ENCODE measurements at regions not wholly inside any gene's neighbourhood (a gene's known extent, or its start where the extent isn't known, plus 50 kb on each side); places are given as distances from the start of the nearest gene placed in this dataset.

GRCh38 chr9:119933191-119933590, 564.0 kb upstream of the BRINP1 start:
- no peak for DNase-seq (ENCODE audit: low read depth in 1 of 2, low spot score in 1 of 2)
- no peak for TF ChIP-seq CTCF (IDR thresholded peaks at IDR 0.05; ENCODE audit: low read depth, low read length)
- H3K36me3 ChIP-seq = no peaks in the 10 kb centered on the region
- no peak overlapping the region for H3K4me3 ChIP-seq
- H3K27ac ChIP-seq = no peak overlapping the region
- H3K4me1 ChIP-seq (ENCODE audit: low read depth) = peaks cover 15% of the 10 kb centered on the region
- peaks cover 4% of the 10 kb centered on the region for H3K9me3 ChIP-seq (ENCODE audit: low read depth)
- no peaks in the 10 kb centered on the region for H3K27me3 ChIP-seq

GRCh38 chr9:119924736-119925135, 555.5 kb upstream of the BRINP1 start:
- DNase-seq (ENCODE audit: low read depth in 1 of 2, low spot score in 1 of 2) = no peak
- Histone ChIP-seq H3K27me3 (no peaks in the 10 kb centered on the region), H3K27ac (no peak overlapping the region), H3K4me3 (no peak overlapping the region), H3K4me1 (ENCODE audit: low read depth) (no peaks in the 10 kb centered on the region), H3K36me3 (no peaks in the 10 kb centered on the region), H3K9me3 (ENCODE audit: low read depth) (no peaks in the 10 kb centered on the region)
- no peak for TF ChIP-seq CTCF (IDR thresholded peaks at IDR 0.05; ENCODE audit: low read depth, low read length)

GRCh38 chr9:119917175-119917574, 547.9 kb upstream of the BRINP1 start:
- no peak for DNase-seq (ENCODE audit: low read depth in 1 of 2, low spot score in 1 of 2)
- Histone ChIP-seq H3K4me3 (no peak overlapping the region), H3K27me3 (no peaks in the 10 kb centered on the region), H3K4me1 (ENCODE audit: low read depth) (no peaks in the 10 kb centered on the region), H3K9me3 (ENCODE audit: low read depth) (no peaks in the 10 kb centered on the region), H3K27ac (no peak overlapping the region), H3K36me3 (no peaks in the 10 kb centered on the region)
- no peak for TF ChIP-seq CTCF (IDR thresholded peaks at IDR 0.05; ENCODE audit: low read depth, low read length)

- H3K4me1 ChIP-seq (ENCODE audit: low read depth) = no peaks in the 10 kb centered on the region
- H3K4me3 ChIP-seq = no peak overlapping the region
- TF ChIP-seq CTCF (IDR thresholded peaks at IDR 0.05; ENCODE audit: low read depth, low read length) = no peak
- H3K36me3 ChIP-seq = no peaks in the 10 kb centered on the region
- H3K9me3 ChIP-seq (ENCODE audit: low read depth) = no peaks in the 10 kb centered on the region
- H3K27ac ChIP-seq = no peak overlapping the region
- H3K27me3 ChIP-seq = no peaks in the 10 kb centered on the region
- no peak for DNase-seq (ENCODE audit: low read depth in 1 of 2, low spot score in 1 of 2)
These were observed 537.8 kb upstream of the BRINP1 start for GRCh38 chr9:119907056-119907455.

GRCh38 chr9:119905724-119906123, 536.5 kb upstream of the BRINP1 start:
- Histone ChIP-seq H3K36me3 (no peaks in the 10 kb centered on the region), H3K4me1 (ENCODE audit: low read depth) (no peaks in the 10 kb centered on the region), H3K27ac (no peak overlapping the region), H3K27me3 (no peaks in the 10 kb centered on the region), H3K9me3 (ENCODE audit: low read depth) (no peaks in the 10 kb centered on the region), H3K4me3 (no peak overlapping the region)
- TF ChIP-seq CTCF (IDR thresholded peaks at IDR 0.05; ENCODE audit: low read depth, low read length) = no peak
- DNase-seq (ENCODE audit: low read depth in 1 of 2, low spot score in 1 of 2) = no peak

GRCh38 chr9:119903851-119904250, 534.6 kb upstream of the BRINP1 start:
- DNase-seq (ENCODE audit: low read depth in 1 of 2, low spot score in 1 of 2) = no peak
- Histone ChIP-seq H3K4me3 (no peak overlapping the region), H3K4me1 (ENCODE audit: low read depth) (no peaks in the 10 kb centered on the region), H3K36me3 (no peaks in the 10 kb centered on the region), H3K27me3 (no peaks in the 10 kb centered on the region), H3K27ac (no peak overlapping the region), H3K9me3 (ENCODE audit: low read depth) (no peaks in the 10 kb centered on the region)
- TF ChIP-seq CTCF (IDR thresholded peaks at IDR 0.05; ENCODE audit: low read depth, low read length) = no peak

All from cardiac muscle cell (in vitro differentiated cells and primary cell).